ENCODE measurements at regions not wholly inside any gene's neighbourhood (a gene's known extent, or its start where the extent isn't known, plus 50 kb on each side); places are given as distances from the start of the nearest gene placed in this dataset.

GRCh38 chr16:61540216-61540615 is 496.0 kb downstream of the CDH8 start:
- no peaks in the 10 kb centered on the region for H3K79me2 ChIP-seq (ENCODE audit: insufficient read depth)
- no peak overlapping the region for H3K27ac ChIP-seq
- no peaks in the 10 kb centered on the region for H3K36me3 ChIP-seq (ENCODE audit: low read depth)
- no peak overlapping the region for H3K4me3 ChIP-seq
- H4K20me1 ChIP-seq (ENCODE audit: insufficient read depth), result no peaks in the 10 kb centered on the region
- no peak overlapping the region for H3K4me2 ChIP-seq (ENCODE audit: unreplicated experiment)
- WGBS, 2 experiments (ENCODE audit: low coverage in 1 of 2, low lambda C conversion rate in 2 of 2, missing lambda C conversion rate in 2 of 2), result 1 to 5% methylated on average over 3 of the region's 3 CpGs
- no peaks in the 10 kb centered on the region for H3K27me3 ChIP-seq (replicated peaks; ENCODE audit: insufficient read depth)
- no peaks in the 10 kb centered on the region for H3K9me2 ChIP-seq (ENCODE audit: insufficient read depth)
- H3K4me1 ChIP-seq (ENCODE audit: insufficient read depth), result no peaks in the 10 kb centered on the region
- in situ Hi-C loops (cut with MboI), result no loop called here
- TF ChIP-seq EZH2phosphoT487 (IDR thresholded peaks at IDR 0.05; ENCODE audit: insufficient read depth, low read depth) (no peak), EZH2 (IDR thresholded peaks at IDR 0.05; ENCODE audit: insufficient read depth, poor library complexity, severe bottlenecking) (no peak)
- H3K9ac ChIP-seq, result no peak overlapping the region
- H3F3A ChIP-seq (ENCODE audit: insufficient read depth), result no peaks in the 10 kb centered on the region
- no peak overlapping the region for H2AFZ ChIP-seq
- H3K9me3 ChIP-seq (ENCODE audit: low read depth), result no peaks in the 10 kb centered on the region
- DNase-seq, result no peak

- DNase-seq, result no peak
- Histone ChIP-seq H3K9me3 (ENCODE audit: low read depth) (peaks cover 4% of the 10 kb centered on the region), H3K4me1 (ENCODE audit: insufficient read depth) (no peaks in the 10 kb centered on the region), H3K4me2 (ENCODE audit: unreplicated experiment) (no peak overlapping the region), H3K36me3 (ENCODE audit: low read depth) (no peaks in the 10 kb centered on the region), H3K4me3 (no peak overlapping the region), H3K27me3 (replicated peaks; ENCODE audit: insufficient read depth) (no peaks in the 10 kb centered on the region), H3F3A (ENCODE audit: insufficient read depth) (no peaks in the 10 kb centered on the region), H4K20me1 (ENCODE audit: insufficient read depth) (no peaks in the 10 kb centered on the region), H3K9me2 (ENCODE audit: insufficient read depth) (no peaks in the 10 kb centered on the region), H3K79me2 (ENCODE audit: insufficient read depth) (no peaks in the 10 kb centered on the region), H3K9ac (no peak overlapping the region), H2AFZ (no peak overlapping the region), H3K27ac (no peak overlapping the region)
- in situ Hi-C loops (cut with MboI), result loop anchor here (10.0 kb wide), 1 partner anchor 56 kb away; no protein-coding TSS in a partner anchor
- no peak for TF ChIP-seq EZH2 (IDR thresholded peaks at IDR 0.05; ENCODE audit: insufficient read depth, poor library complexity, severe bottlenecking)
- no peak for TF ChIP-seq EZH2phosphoT487 (IDR thresholded peaks at IDR 0.05; ENCODE audit: insufficient read depth, low read depth)
- 4 to 18% methylated on average over 2 of the region's 2 CpGs for WGBS, 2 experiments (ENCODE audit: low coverage in 1 of 2, low lambda C conversion rate in 2 of 2, missing lambda C conversion rate in 2 of 2)
Measured at GRCh38 chr16:61530697-61531096, 505.5 kb downstream of the CDH8 start.

GRCh38 chr16:61500851-61501250 is 535.4 kb downstream of the CDH8 start:
- in situ Hi-C loops (cut with MboI), result no loop called here
- DNase-seq, result no peak

GRCh38 chr16:61480250-61480649 is 556.0 kb downstream of the CDH8 start:
- no peaks in the 10 kb centered on the region for H3K27me3 ChIP-seq (replicated peaks; ENCODE audit: insufficient read depth)
- WGBS, 2 experiments (ENCODE audit: low coverage in 1 of 2, low lambda C conversion rate in 2 of 2, missing lambda C conversion rate in 2 of 2), result 34 to 40% methylated on average over 1 of the region's 1 CpG
- H2AFZ ChIP-seq, result no peak overlapping the region
- H3K9me3 ChIP-seq (ENCODE audit: low read depth), result no peaks in the 10 kb centered on the region
- no peaks in the 10 kb centered on the region for H3F3A ChIP-seq (ENCODE audit: insufficient read depth)
- H3K9ac ChIP-seq, result no peak overlapping the region
- in situ Hi-C loops (cut with MboI), result no loop called here
- no peak overlapping the region for H3K4me2 ChIP-seq (ENCODE audit: unreplicated experiment)
- no peaks in the 10 kb centered on the region for H3K36me3 ChIP-seq (ENCODE audit: low read depth)
- no peak for DNase-seq
- H4K20me1 ChIP-seq (ENCODE audit: insufficient read depth), result no peaks in the 10 kb centered on the region
- H3K4me3 ChIP-seq, result no peak overlapping the region
- no peaks in the 10 kb centered on the region for H3K4me1 ChIP-seq (ENCODE audit: insufficient read depth)
- no peaks in the 10 kb centered on the region for H3K9me2 ChIP-seq (ENCODE audit: insufficient read depth)
- no peaks in the 10 kb centered on the region for H3K79me2 ChIP-seq (ENCODE audit: insufficient read depth)
- H3K27ac ChIP-seq, result no peak overlapping the region
- no peak for TF ChIP-seq EZH2phosphoT487 (IDR thresholded peaks at IDR 0.05; ENCODE audit: insufficient read depth, low read depth)
- TF ChIP-seq EZH2 (IDR thresholded peaks at IDR 0.05; ENCODE audit: insufficient read depth, poor library complexity, severe bottlenecking), result no peak

More at GRCh38 chr16:61500851-61501250, 535.4 kb downstream of the CDH8 start:
- no peaks in the 10 kb centered on the region for H3K27me3 ChIP-seq (replicated peaks; ENCODE audit: insufficient read depth)
- H3K79me2 ChIP-seq (ENCODE audit: insufficient read depth), result no peaks in the 10 kb centered on the region
- H2AFZ ChIP-seq, result no peak overlapping the region
- H3K9ac ChIP-seq, result no peak overlapping the region
- no peaks in the 10 kb centered on the region for H3K36me3 ChIP-seq (ENCODE audit: low read depth)
- WGBS, 2 experiments (ENCODE audit: low coverage in 1 of 2, low lambda C conversion rate in 2 of 2, missing lambda C conversion rate in 2 of 2), result 6 to 8% methylated on average over 2 of the region's 2 CpGs
- H3K4me2 ChIP-seq (ENCODE audit: unreplicated experiment), result no peak overlapping the region
- H3F3A ChIP-seq (ENCODE audit: insufficient read depth), result no peaks in the 10 kb centered on the region
- TF ChIP-seq EZH2 (IDR thresholded peaks at IDR 0.05; ENCODE audit: insufficient read depth, poor library complexity, severe bottlenecking) (no peak), EZH2phosphoT487 (IDR thresholded peaks at IDR 0.05; ENCODE audit: insufficient read depth, low read depth) (no peak)
- H3K4me1 ChIP-seq (ENCODE audit: insufficient read depth), result no peaks in the 10 kb centered on the region
- H3K27ac ChIP-seq, result no peak overlapping the region
- H3K4me3 ChIP-seq, result no peak overlapping the region
- H3K9me3 ChIP-seq (ENCODE audit: low read depth), result no peaks in the 10 kb centered on the region
- H3K9me2 ChIP-seq (ENCODE audit: insufficient read depth), result no peaks in the 10 kb centered on the region
- no peaks in the 10 kb centered on the region for H4K20me1 ChIP-seq (ENCODE audit: insufficient read depth)

GRCh38 chr16:61471737-61472136 is 564.5 kb downstream of the CDH8 start:
- no peaks in the 10 kb centered on the region for H3F3A ChIP-seq (ENCODE audit: insufficient read depth)
- H3K4me2 ChIP-seq (ENCODE audit: unreplicated experiment), result no peak overlapping the region
- H3K4me1 ChIP-seq (ENCODE audit: insufficient read depth), result no peaks in the 10 kb centered on the region
- H3K27ac ChIP-seq, result no peak overlapping the region
- H3K27me3 ChIP-seq (replicated peaks; ENCODE audit: insufficient read depth), result no peaks in the 10 kb centered on the region
- no peak overlapping the region for H3K9ac ChIP-seq
- no peak overlapping the region for H2AFZ ChIP-seq
- no peaks in the 10 kb centered on the region for H3K36me3 ChIP-seq (ENCODE audit: low read depth)
- H3K4me3 ChIP-seq, result no peak overlapping the region
- H4K20me1 ChIP-seq (ENCODE audit: insufficient read depth), result no peaks in the 10 kb centered on the region
- in situ Hi-C loops (cut with MboI), result loop anchor here (10.0 kb wide), 1 partner anchor 63 kb away; no protein-coding TSS in a partner anchor
- TF ChIP-seq EZH2phosphoT487 (IDR thresholded peaks at IDR 0.05; ENCODE audit: insufficient read depth, low read depth) (no peak), EZH2 (IDR thresholded peaks at IDR 0.05; ENCODE audit: insufficient read depth, poor library complexity, severe bottlenecking) (no peak)
- H3K9me3 ChIP-seq (ENCODE audit: low read depth), result peaks cover 3% of the 10 kb centered on the region
- H3K79me2 ChIP-seq (ENCODE audit: insufficient read depth), result no peaks in the 10 kb centered on the region
- no peak for DNase-seq
- H3K9me2 ChIP-seq (ENCODE audit: insufficient read depth), result no peaks in the 10 kb centered on the region
